AG04450 (cell line): ENCODE measurements at regions not wholly inside any gene's neighbourhood (a gene's known extent, or its start where the extent isn't known, plus 50 kb on each side); places are given as distances from the start of the nearest gene placed in this dataset.

Experiments
- CTCF ChIA-PET: fragments of 300-600, 350-600 bp; formaldehyde crosslinking; extraction: SDS; loops from one replicate; lab custom pipeline; 2022; ENCODE audit warnings: antibody characterized with exemption, inconsistent platforms; lab: Charles Lee
- POLR2A ChIA-PET: fragments of 350-600 bp; formaldehyde crosslinking; extraction: SDS; loops from one replicate; lab custom pipeline; 2021; ENCODE audit warnings: antibody characterized with exemption, inconsistent platforms; lab: Yijun Ruan, JAX
- DNase-seq: peaks from one replicate; pipeline ENCODE4 v3.0.0-alpha.2; 2011; ENCODE audit warnings: low read depth, low spot score
- H3K27ac ChIP-seq: one replicate; pipeline ENCODE4 v1.5.1; 2012; ENCODE audit warnings: low read depth, low read length, control low read depth
- H3K27me3 ChIP-seq: one replicate; pipeline ENCODE4 v1.6.0; 2012; ENCODE audit warnings: low read length; ENCODE audit not compliant: control insufficient read depth, insufficient read depth
- H3K4me3 ChIP-seq: 2 replicates; pipeline ENCODE4 v1.5.1; 2011; ENCODE audit warnings: mild to moderate bottlenecking, low read depth, low read length, control low read depth
- H3K9me3 ChIP-seq: 2 replicates; pipeline ENCODE4 v1.5.1; 2012; ENCODE audit warnings: low read length; ENCODE audit not compliant: control insufficient read depth, insufficient read depth
- TF ChIP-seq, protein P1 (sequence below): IDR thresholded peaks from 2 replicates; pipeline ENCODE4 v1.5.1; 2011; ENCODE audit warnings: low read depth, low read length, control low read depth, inconsistent platforms

DNA sequence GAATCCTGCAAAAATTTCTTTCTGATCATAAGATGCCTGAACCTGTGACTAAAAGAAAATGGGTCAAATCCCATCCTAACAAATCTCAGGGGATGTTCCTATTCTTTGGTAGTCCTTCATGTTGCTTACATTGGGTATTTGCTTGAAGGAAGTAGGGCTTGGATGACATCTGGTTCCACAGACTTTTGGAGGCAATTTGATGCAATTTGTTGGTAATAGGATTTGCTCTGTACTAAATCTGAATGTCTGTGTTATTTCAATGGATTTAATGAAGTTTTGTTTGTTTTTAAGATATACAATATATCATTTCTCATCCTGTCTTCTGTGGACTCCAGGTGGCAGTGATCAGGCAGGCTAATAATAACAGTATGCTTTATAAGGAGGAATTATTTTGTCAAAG lies 457.9 kb downstream of the ZSWIM6 start:
- CTCF ChIA-PET: no interaction called here
- POLR2A ChIA-PET: no interaction called here
- TF ChIP-seq, protein P1, sequence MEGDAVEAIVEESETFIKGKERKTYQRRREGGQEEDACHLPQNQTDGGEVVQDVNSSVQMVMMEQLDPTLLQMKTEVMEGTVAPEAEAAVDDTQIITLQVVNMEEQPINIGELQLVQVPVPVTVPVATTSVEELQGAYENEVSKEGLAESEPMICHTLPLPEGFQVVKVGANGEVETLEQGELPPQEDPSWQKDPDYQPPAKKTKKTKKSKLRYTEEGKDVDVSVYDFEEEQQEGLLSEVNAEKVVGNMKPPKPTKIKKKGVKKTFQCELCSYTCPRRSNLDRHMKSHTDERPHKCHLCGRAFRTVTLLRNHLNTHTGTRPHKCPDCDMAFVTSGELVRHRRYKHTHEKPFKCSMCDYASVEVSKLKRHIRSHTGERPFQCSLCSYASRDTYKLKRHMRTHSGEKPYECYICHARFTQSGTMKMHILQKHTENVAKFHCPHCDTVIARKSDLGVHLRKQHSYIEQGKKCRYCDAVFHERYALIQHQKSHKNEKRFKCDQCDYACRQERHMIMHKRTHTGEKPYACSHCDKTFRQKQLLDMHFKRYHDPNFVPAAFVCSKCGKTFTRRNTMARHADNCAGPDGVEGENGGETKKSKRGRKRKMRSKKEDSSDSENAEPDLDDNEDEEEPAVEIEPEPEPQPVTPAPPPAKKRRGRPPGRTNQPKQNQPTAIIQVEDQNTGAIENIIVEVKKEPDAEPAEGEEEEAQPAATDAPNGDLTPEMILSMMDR: no peak
- H3K27ac ChIP-seq: no peak overlapping the region
- no peaks in the 10 kb centered on the region for H3K9me3 ChIP-seq
- DNase-seq: no peak
- no peak overlapping the region for H3K4me3 ChIP-seq
- H3K27me3 ChIP-seq: no peaks in the 10 kb centered on the region

GRCh38 chr5:61790678-61791077 lies 458.6 kb downstream of the ZSWIM6 start:
- ChIA-PET POLR2A (no interaction called here), CTCF (no interaction called here)
- Histone ChIP-seq H3K4me3 (no peak overlapping the region), H3K27me3 (no peaks in the 10 kb centered on the region), H3K9me3 (no peaks in the 10 kb centered on the region), H3K27ac (no peak overlapping the region)
- TF ChIP-seq, protein P1: no peak
- DNase-seq: no peak

GRCh38 chr5:61796773-61797172 lies 464.7 kb downstream of the ZSWIM6 start:
- no peaks in the 10 kb centered on the region for H3K27me3 ChIP-seq
- no peaks in the 10 kb centered on the region for H3K9me3 ChIP-seq
- DNase-seq: no peak
- no peak overlapping the region for H3K4me3 ChIP-seq
- CTCF ChIA-PET: no interaction called here
- H3K27ac ChIP-seq: no peak overlapping the region
- TF ChIP-seq, protein P1: no peak
- POLR2A ChIA-PET: no interaction called here

- CTCF ChIA-PET: no interaction called here
These were observed 468.4 kb downstream of the ZSWIM6 start for GRCh38 chr5:61800450-61800849.

GRCh38 chr5:61801174-61801573 lies 469.1 kb downstream of the ZSWIM6 start:
- H3K9me3 ChIP-seq: no peaks in the 10 kb centered on the region
- ChIA-PET CTCF (no interaction called here), POLR2A (no interaction called here)
- H3K4me3 ChIP-seq: no peak overlapping the region
- no peak for DNase-seq
- H3K27me3 ChIP-seq: no peaks in the 10 kb centered on the region
- no peak overlapping the region for H3K27ac ChIP-seq
- TF ChIP-seq, protein P1: no peak

More at GRCh38 chr5:61800450-61800849, 468.4 kb downstream of the ZSWIM6 start:
- TF ChIP-seq, protein P1: no peak
- no peaks in the 10 kb centered on the region for H3K27me3 ChIP-seq
- no peaks in the 10 kb centered on the region for H3K9me3 ChIP-seq
- DNase-seq: no peak
- H3K4me3 ChIP-seq: no peak overlapping the region
- no peak overlapping the region for H3K27ac ChIP-seq
- POLR2A ChIA-PET: no interaction called here
